ENCODE measurements at regions not wholly inside any gene's neighbourhood (a gene's known extent, or its start where the extent isn't known, plus 50 kb on each side); places are given as distances from the start of the nearest gene placed in this dataset.
A peak's percentile ranks its signal among the peaks of the same experiment; 100 is the strongest.
"Not testable (repeated sequence)": the region's sequence is repeated elsewhere in the genome, so short reads cannot be mapped to it uniquely, and the experiment has no call there.

DNA sequence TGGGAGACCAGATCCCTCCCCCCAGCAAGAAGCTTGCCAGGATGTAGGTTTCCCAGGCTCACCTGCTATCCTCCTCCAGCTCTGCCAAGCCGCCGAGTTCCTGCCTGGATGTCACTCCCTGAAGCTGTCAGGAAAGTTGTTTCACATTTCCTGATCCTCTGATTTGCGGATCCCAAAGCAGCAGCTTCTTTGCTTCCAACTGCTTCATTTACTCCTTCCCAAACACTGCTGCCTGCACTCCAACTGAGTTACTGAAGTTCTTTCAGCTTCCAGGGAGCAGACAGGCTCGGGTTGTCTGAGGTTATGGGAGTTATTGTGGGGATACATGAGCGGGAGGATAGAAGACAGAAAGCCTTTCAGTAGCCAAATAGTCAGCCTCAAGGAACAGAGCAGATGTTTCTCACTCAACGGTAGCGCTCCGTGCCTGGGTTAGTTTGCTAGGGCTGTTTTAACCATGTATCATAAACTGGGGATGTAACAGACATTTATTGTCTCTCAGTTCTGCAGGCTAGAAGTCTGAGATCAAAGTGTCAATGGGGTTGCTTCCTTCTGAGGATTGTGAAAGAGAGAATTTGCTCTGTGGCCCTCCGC lies 516.0 kb downstream of the REEP3 start:
- no peak for DNase-seq

DNA sequence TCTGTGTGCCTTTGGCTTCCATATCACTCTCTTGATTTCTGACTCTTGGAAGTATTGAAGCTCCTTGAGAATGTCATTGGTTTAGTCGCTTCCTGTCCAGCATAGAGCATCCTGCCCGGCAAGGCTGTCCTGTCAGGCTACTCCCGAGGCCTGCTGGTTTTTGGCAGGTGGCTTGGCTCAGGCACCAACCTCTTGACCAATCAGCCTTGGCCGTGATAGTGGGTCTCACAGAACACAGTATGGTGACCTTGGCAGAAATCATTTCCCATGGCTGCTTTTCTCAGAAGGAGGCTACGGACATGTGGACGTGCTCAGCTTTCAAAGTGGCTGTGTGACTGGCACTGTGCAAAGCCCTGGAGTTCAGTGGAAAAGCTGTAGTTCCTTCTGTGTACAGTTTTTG lies 516.9 kb downstream of the REEP3 start:
- DNase-seq = no peak

DNA sequence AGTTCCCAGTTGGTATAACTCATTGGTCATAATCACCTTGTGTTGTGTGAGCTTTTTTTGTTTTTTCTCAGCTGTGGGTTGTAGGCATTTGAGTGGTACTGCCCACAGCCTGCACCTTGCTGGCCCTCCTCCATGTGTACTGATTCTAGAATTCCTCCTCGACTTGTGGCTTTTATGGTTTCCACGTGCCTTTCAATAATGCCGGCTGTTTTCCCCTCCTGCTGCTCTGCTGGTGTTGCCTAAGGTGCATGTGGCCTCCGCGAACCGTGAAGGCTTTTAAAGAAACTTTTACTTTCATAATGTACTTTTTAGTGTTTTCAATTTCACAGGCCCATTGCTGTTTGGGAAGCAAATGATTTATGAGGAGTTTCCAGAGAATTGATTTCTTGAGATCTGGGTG lies 518.0 kb downstream of the REEP3 start:
- peak; percentile 2 to 38 for DNase-seq

DNA sequence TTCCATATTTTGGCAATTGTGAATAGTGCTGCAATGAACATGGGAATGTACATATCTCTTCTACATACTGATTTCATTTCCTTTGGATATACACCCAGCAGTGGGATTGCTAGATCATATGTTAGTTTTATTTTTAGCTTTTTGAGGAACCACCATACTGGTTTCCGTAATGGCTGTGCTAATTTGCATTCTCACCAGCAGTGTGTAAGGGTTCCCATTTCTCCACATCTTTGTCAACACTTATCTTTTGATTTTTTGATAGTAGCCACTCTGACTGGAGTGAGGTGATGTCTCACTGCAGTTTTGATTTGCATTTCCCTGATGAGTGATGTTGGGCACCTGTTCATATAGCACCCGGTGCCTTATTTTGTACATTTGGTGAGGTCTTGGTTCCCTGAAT lies 519.6 kb downstream of the REEP3 start:
- DNase-seq = peak; percentile 65 to 74

DNA sequence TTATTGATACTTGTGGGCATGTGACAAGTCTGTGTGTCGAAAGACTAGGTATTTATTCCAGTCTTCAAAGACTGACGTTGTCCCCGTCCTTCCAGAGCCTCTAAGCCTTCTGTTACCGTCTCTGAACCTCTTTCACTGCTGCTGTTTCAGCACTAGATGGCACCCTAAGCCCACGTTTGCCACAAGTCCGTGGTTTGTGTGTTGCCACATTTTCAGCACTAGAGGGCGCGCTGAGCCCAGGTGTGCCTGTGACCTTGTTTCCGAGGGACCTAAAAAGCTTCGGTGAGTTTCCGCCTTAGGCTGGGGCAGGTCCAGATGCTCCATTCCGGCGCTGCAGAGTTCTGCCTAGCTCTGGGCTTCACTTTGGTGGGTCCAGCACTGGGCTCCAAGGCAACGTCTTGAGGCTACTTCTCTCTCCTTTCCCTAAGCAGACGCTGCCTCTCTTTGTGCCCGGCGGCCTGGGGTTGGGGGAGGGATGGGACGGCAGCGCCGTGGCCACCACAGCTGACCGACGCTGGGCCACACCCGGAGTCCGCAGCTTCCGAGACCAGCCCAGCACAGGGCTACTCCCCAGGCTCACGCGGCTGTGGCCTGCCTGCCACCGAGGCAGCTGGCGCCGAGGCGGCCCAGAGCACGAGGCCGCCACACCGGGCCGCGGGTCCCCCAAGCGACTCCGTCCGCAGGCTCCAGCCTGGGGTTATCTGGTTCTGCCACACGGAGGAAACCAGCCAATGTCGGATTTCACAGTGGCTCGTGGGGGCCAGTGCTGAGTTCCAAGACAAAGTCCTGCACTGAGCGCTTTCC lies 520.2 kb downstream of the REEP3 start:
- DNase-seq = peak; percentile 60 to 86

DNA sequence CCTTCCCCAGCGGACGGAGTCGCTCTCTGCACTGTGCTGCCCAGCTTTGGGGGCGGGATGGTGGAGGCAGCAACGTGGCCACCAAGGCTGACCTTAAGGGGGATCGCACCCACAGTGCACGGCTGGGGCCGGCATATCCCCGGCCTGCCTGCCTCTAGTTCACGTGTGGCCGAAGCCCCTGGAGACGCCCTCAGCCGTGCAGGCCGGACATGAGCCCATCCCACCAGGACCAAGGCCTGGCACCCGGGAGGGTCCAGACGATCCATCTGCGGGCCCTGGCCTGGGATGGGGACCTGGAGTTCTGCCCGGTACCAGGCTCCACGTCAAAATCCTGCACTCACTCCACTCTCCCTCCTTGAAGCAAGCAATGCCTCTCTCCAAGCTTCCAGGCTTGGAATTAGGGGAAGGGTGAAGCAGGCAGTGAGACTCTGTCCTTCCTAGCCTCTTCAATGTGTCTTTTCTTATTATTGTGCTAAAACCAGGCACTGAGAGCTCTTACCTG lies 520.8 kb downstream of the REEP3 start:
- no peak for DNase-seq

DNA sequence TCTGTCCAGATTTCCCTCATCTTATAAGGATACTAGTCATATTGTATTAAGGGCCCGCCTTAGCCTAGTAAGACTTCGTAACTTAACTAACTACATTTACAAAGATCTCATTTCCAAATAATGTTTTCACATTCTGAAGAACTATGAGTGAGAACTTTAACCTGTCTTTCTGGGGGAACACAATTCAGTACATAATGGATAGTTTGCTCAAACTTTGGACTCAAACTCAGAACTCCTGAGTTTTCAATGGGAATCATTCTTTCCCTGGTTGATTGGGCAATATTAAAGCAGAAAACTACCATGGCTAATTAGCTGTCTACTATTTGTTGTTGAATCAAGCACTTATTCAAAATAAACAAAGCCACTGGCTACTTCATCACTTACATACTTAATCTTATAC lies 522.9 kb downstream of the REEP3 start:
- no peak for DNase-seq

DNA sequence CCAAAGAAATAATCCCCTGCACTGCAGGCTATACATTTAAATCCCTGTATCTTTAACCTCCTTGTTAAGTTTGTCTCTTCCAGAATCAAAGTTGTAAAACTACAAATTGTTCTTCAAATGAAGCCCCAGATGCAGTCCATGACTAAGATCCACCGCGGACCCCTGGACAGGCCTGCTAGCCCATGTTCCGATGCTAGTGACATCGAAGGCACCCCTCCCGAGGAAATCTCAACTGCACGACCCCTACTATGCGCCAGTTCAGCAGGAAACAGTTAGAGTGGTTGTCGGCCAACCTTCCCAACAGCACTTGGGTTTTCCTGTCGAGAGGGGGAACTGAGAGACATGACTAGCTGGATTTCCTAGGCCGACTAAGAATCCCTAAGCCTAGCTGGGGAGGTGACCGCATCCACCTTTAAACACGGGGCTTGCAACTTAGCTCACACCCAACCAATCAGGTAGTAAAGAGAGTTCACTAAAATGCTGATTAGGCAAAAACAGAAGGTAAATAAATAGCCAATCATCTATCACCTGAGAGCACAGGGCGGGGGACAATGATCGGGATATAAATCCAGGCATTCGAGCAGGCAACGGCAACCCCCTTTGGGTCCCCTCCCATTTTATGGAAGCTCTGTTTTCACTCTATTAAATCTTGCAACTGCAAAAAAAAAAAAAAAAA lies 523.9 kb downstream of the REEP3 start:
- DNase-seq = not testable (repeated sequence)

DNA sequence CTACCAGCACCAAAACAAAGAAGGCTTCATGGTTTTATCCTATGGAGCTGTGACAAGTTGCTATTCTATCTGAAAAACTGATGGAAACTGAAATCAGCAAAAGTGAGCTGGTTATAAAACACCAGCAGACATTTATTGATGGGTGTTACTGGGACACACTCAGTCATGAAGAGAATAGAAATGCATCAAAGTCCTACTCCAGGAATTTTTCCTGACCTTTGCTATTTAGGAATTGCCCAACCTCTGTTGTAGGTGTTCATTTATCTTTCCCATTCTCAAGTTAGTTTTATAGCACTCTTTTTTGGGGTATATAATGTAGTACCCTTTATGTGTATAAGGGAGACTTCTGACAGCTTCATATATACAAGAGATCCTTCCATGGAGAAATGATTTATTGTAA lies 533.2 kb downstream of the REEP3 start:
- DNase-seq = no peak

DNA sequence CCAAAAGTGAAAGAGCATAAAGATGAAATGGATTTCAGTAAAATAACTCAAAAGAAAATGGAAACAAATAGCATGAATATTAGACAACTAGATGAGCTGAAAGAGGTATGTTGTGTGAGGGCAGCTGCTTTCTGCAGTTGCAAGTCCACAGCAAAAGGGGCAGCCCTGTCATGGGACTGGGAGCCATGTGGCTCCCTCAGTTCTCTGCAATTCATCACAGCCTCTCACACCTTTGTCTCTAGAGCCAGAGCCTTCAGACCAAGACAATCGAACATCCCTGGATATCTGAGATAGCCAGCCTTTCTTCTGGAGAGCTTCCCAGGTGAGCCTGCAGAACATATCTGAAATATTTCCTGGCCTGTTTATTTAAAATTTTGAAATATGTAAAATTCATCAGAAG lies 538.7 kb downstream of the REEP3 start:
- no peak for DNase-seq

DNA sequence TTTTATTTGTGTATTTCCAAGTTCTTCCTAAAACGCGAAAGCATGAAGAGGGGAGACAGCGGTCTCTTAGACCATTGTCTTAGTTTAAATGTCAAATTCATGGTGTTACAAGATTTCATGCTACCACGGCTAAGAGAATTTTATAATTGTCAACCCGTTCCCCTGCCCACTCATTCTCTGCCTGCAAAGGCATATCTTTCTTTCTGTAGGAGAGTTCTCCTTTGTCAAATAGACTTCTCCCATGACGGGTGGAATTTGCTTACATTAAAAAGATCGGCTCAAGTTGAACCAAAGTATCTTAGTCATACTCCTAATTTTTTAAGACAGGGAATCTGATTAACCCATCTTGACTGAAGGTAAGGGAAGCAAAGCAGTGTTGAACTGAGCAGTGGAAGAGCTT lies 539.2 kb downstream of the REEP3 start:
- DNase-seq = no peak

DNA sequence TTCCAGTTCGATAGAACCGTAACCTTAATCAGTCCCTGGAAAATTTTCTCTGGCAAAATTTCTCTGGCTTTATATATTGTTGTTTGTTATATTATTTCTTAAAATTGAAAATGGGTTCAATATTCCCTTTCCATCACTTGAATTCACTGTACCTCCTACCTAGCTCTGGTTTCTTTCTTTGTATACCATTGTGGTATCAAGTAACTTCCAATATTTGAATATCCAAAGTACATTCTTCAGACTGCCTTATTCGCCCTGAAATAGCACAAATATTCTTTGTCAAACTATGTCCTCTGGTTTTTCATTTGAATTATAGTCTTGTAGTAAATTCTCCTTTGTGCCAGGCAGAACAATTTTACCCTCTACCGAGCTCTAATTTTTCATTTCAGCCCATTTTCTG lies 541.6 kb downstream of the REEP3 start:
- no peak for DNase-seq

DNA sequence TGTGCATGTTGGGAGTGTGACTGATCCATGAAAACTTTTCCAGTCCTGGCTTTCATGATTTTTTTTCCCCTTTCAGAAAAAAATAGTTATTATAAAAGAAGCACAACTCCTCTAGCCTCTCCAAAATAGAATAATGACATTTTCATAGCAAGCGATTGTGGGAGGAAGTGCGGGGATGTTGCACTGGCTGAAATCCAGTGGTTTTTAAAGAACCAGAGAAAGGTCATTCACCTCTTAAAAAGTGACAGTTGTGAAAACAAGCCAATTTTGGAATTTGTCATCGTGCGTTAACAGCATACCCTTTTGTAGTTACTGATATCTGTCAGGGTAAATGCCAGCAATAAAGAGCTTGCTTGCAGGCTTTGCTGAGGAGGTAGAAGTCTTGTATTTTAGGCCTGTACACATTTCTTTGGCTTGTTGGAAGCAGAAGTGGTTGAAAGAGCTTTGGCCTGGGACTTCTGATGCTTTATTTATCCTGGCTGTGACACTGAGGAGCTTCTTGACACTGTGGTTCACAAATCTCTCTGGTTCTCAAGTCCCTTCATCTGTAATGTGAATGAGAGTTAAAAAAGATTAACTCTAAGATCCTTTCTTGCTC lies 545.9 kb downstream of the REEP3 start:
- DNase-seq = peak; percentile 4 to 37

DNA sequence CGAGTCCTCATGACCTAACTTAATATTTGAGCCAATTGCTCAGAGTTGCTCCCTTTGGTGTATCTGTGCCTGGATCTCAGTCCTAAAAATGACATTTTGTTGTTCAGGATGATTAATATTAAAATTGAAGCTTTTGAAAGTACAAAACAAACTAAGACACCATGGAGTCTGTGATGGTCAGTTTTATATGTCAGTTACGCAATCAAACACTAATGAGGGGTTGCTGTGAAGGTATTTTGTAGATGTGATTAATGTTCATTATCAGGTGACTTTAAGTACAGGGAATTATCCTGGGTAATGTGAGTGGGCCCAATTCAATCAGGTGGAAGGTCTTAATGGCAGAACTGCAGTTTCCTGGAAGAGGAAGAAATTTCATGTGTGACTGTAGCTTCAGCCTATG lies 546.7 kb downstream of the REEP3 start:
- no peak for DNase-seq

DNA sequence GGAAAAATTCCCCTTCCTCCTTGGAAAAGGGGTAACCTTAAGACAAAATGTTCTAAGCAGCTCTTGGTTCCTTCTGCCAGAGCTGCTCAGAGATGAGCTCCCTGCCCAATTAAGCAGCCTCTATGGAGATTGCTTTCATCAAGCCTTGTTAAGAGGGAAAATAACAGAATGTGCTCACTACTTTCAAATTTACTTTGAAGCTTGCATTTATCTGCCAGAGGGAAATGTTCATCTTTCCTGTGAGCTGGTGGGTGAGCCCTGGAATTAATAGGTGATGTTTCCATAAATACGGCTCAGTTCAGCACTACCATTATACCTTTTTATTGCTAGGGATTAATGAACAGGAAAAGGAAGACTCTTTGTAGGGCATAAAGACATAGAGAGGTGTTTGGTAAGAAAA lies 549.0 kb downstream of the REEP3 start:
- no peak for DNase-seq

DNA sequence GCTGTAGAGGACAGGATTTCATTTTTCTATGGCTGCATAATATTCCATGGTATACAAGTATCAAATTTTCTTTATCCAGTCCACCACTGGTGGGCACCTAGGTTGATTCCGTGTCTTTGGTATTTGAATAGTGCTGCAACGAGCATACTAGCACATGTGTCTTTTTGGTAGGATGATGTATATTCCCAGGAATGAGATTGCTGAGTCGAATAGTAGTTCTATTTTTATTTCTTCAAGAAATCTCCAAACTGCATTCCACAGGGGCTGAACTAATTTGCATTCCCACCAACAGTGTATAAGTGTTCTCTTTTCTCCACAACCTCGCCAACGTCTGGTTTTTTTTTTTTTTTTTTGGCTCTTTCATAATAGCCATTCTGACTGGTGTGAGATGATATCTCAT lies 550.0 kb downstream of the REEP3 start:
- DNase-seq = no peak

DNA sequence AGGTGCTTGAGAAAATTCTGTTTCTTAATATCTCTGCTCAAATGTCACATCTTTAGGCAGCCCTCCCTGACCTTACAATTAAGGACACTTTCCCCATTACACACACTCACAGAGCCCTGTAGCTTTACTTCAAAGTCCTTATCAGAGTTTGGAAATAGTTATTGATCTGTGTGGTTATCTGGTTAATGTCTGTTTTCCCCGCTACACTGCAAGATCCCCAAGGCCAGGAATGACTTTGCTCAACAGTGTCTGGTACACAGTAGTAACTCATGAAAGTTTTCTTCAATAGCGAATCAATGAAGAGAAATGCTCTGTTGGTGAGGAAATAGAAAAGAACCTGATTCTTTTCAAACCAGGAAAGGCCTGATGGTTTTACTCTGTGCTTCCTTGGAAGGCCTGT lies 554.4 kb downstream of the REEP3 start:
- DNase-seq = no peak

DNA sequence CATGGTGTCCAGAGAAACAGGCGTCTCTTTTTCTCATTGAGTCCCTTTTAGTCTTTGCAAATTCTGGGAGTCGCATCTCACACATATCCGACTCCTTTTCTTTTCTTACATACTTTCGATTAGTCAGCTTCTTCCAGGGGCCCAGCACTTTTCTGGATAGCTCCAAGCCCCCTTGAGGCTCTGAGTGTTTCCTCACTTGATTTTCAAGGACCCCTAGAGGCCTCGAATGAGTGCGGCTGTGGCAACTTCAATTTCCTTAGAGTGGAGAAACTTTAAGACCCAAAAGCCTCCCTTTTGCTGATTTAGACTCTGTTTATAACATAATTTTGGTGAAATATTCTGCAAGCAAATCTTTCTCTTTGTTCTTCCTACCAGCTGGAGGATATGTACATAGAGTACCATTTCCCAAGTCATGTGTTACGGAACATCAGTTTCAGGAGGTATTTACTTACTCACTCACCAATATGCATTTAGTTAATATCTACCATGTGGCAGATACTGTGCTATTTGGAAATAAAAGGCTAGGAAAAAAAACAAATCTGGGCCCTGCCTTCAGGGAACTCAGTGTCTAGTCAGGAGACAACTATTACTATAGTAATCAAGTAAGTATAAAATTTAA lies 555.2 kb downstream of the REEP3 start:
- DNase-seq = no peak

DNA sequence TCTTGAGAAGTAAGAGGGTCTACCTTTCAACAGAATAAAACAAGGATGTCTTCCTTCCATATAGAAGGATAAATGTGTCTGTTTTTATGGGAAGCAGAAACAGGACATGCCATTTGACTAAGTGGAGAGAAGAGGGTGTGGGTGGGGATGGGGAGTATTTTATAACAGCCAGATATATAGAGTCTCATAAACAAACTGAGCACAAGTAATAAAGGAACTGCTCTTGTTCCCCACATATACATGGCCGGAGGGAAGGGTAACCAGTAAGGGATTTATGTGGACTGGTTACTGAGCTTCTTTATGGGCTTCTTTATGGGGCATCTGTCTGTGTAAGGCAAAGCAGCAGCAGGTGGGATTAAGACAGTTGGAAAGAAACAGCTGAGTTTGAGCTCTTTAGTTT lies 558.1 kb downstream of the REEP3 start:
- no peak for DNase-seq

DNA sequence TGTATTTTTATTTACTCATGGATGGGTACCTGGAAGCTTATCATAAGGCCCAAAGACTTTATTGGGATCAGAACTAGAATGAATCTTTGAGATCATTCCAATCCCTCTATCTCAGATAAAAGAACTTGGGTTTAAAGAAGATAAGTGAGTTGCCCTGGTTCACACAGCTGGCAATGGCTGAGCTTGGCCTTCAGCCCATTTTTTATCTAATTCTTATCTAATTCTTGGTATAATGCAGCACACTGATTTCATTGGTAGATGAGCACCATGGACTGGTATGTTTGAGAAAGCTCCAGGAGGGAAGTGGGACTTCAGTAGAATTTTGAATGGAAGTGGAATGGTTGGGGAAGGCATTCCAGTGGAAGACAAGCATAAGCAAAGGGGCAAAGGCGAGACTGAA lies 558.9 kb downstream of the REEP3 start:
- no peak for DNase-seq

DNA sequence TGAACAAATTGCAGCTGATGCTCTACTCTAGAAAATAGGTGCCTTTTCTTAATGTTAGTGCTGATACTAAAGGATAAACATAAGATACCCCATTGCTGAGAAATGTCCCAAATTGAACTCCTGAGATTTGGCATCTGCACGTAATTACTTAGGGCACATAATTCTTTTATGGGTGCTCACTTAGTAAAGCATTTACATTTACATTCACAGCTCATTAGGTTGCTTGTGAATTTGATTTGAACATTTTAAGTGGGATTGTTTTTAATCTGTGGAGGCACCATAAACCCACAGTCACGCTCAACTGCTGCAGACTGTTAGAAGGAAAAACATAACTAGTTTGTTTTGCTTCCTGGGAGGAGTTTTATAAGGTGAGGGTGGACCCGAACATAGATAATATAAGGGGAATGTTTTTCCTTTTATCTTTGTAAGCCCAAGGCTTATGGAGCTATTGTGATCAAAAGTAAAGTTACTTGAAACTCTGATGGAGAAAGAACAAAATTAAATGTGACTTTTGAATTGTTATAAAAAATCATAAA lies 560.8 kb downstream of the REEP3 start:
- no peak for DNase-seq

DNA sequence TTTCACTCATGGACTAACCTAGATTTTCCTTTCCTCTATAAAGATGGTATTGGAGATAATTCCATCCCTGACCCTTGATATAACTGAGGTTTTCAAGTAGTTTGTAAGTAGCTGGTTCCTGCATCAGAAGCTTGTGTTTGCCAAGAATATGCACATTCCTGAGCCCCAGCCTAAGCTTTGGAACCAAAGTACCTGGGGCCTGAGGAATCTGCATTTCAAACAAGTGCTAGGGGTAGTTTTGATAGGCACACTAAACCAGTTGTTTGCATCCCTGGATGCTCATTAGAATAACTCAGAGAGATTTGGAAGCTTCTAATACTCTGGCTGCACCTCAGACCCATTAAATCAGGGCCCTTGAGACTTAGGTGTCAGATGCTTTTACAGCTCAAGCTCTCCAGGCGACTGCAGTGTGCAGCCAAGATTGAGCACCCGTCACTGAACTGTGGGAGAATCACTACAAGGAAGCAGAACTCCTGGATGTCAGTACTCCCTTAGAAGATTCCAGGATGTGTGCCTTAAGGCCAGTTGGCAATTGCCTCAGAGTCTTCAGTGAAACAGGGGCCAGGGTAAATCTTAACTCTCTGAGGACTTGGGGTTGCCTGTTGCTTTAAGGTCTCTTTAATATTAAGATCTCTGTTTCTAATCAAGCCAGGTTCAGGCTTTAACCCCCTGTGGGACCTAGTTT lies 565.0 kb downstream of the REEP3 start:
- no peak for DNase-seq
